ENCODE measurements at regions not wholly inside any gene's neighbourhood (a gene's known extent, or its start where the extent isn't known, plus 50 kb on each side); places are given as distances from the start of the nearest gene placed in this dataset.

DNA sequence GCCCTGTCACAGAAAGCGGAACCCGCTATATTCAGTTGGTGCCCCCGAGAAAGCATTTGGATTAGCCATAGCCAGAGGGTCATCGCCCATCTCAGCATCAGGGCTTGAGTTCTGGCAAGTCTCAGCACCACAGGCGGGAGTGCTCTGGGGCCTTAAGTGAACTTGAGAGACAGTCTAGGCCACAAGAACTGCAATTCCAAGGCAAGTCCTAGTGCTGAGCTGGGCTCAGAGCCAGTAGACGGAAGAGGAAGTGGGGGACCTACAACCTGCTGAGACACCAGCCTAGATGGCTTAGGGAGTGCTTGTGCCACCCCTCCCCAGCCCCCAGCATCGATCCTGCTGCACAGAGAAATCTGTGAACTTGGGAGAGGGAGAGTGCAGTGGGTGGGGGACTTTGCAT, 594.9 kb downstream of the CCDC171 start:
- TF ChIP-seq, protein P1, sequence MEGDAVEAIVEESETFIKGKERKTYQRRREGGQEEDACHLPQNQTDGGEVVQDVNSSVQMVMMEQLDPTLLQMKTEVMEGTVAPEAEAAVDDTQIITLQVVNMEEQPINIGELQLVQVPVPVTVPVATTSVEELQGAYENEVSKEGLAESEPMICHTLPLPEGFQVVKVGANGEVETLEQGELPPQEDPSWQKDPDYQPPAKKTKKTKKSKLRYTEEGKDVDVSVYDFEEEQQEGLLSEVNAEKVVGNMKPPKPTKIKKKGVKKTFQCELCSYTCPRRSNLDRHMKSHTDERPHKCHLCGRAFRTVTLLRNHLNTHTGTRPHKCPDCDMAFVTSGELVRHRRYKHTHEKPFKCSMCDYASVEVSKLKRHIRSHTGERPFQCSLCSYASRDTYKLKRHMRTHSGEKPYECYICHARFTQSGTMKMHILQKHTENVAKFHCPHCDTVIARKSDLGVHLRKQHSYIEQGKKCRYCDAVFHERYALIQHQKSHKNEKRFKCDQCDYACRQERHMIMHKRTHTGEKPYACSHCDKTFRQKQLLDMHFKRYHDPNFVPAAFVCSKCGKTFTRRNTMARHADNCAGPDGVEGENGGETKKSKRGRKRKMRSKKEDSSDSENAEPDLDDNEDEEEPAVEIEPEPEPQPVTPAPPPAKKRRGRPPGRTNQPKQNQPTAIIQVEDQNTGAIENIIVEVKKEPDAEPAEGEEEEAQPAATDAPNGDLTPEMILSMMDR (IDR thresholded peaks at IDR 0.05; ENCODE audit: low read depth, low read length): no peak
- no peak for TF ChIP-seq EZH2phosphoT487 (IDR thresholded peaks at IDR 0.05; ENCODE audit: low read depth)

Measured in OCI-LY3 (cell line).